ENCODE measurements at regions not wholly inside any gene's neighbourhood (a gene's known extent, or its start where the extent isn't known, plus 50 kb on each side); places are given as distances from the start of the nearest gene placed in this dataset.
"Not testable (repeated sequence)": the region's sequence is repeated elsewhere in the genome, so short reads cannot be mapped to it uniquely, and the experiment has no call there.

DNA sequence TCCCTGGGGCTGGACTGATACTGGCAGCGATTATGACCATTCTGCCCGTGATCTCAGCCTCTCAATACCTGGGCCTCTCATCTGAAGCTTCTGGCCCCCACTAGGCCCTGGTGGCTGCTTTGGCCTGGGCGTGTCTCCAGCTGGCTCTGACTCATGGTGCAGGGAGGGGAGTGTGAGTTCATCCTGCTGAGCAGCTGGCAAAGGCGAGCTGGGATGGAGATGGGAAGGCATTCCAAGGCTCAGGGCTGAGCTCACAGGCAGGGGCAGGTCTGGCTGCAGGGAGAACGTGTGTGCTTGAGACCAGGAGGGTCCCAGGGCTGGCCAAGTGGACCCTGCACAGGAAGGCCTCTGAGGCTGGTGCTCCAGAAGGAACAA lies 221.8 kb downstream of the TMEM121 start:
- peak in 1 of 4 donors; percentile 46 for DNase-seq
- peak; percentile 53 for ATAC-seq
- H3K36me3 ChIP-seq = no peaks in the 10 kb centered on the region
- H3K27me3 ChIP-seq = peaks cover 0 to 9% of the 10 kb centered on the region in 2 donors
- no peaks in the 10 kb centered on the region for H3K4me1 ChIP-seq
- no peaks in the 10 kb centered on the region for H3K9me3 ChIP-seq
- intact Hi-C loops (cut with DNase I) = no loop called here
- H3K4me3 ChIP-seq = no peak overlapping the region
- TF ChIP-seq, protein P1, sequence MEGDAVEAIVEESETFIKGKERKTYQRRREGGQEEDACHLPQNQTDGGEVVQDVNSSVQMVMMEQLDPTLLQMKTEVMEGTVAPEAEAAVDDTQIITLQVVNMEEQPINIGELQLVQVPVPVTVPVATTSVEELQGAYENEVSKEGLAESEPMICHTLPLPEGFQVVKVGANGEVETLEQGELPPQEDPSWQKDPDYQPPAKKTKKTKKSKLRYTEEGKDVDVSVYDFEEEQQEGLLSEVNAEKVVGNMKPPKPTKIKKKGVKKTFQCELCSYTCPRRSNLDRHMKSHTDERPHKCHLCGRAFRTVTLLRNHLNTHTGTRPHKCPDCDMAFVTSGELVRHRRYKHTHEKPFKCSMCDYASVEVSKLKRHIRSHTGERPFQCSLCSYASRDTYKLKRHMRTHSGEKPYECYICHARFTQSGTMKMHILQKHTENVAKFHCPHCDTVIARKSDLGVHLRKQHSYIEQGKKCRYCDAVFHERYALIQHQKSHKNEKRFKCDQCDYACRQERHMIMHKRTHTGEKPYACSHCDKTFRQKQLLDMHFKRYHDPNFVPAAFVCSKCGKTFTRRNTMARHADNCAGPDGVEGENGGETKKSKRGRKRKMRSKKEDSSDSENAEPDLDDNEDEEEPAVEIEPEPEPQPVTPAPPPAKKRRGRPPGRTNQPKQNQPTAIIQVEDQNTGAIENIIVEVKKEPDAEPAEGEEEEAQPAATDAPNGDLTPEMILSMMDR (IDR thresholded peaks at IDR 0.05) = no peak
- no peak overlapping the region for H3K27ac ChIP-seq

DNA sequence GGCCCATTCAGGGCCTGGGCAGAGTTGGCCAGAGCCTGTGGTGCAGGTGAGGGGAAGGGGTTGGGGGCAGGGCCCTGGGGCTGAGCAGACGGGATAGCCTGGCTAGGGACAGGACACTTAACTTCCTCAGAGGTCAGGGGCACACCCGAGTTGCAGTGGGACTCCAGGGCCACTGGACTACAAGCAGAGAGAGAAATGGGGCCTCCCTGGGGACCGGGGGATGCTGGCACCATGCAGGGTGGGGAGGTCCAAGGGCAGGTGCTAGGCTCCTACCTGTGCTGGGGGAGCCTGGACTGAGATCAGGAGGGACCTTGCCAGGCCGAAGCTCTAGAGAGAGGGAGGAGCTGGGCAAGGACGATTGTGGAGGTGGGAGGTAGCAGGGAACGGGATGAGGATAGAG lies 222.3 kb downstream of the TMEM121 start:
- peak in 1 of 4 donors; percentile 34 for DNase-seq
- ATAC-seq; H3K9me3 ChIP-seq; H3K4me3 ChIP-seq; H3K27ac ChIP-seq; intact Hi-C loops (cut with DNase I); H3K36me3 ChIP-seq; H3K4me1 ChIP-seq; H3K27me3 ChIP-seq: not testable (repeated sequence)

DNA sequence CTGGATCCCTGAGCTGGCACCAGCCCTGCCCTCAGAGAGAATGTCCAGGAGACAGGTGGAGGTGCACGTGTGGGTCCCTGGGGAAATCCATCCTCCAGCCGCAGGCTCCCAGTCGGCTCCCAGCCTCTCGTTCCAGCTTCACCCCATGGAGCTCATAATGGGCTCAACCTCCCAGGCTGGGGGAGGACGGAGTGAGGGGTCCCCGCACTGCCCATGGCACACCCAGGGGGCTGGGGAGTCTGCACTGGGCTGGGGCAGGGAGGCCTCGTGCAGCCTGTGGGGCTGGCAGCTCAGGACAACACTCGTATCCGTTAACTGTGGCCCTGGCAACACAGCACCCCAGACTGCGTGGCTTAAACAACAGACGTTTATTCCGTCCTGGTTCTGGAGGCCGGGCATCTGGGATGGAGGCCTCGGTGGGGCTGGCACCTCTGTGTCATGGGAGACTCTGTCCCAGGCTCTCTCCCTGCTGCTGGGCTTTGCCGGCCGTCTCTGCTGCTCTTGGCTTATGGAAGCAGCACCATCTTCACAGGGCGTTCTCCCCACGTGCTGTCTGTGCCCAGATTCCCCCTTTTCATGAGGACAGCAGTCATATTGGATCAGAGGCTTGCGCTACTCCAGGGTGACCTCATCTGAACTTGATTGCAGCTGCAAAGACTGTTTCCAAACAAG lies 223.6 kb downstream of the TMEM121 start:
- DNase-seq = peak in 1 of 4 donors; percentile 64
- H3K27ac ChIP-seq; intact Hi-C loops (cut with DNase I); H3K27me3 ChIP-seq; H3K4me3 ChIP-seq; H3K36me3 ChIP-seq; H3K9me3 ChIP-seq; ATAC-seq; H3K4me1 ChIP-seq: not testable (repeated sequence)

DNA sequence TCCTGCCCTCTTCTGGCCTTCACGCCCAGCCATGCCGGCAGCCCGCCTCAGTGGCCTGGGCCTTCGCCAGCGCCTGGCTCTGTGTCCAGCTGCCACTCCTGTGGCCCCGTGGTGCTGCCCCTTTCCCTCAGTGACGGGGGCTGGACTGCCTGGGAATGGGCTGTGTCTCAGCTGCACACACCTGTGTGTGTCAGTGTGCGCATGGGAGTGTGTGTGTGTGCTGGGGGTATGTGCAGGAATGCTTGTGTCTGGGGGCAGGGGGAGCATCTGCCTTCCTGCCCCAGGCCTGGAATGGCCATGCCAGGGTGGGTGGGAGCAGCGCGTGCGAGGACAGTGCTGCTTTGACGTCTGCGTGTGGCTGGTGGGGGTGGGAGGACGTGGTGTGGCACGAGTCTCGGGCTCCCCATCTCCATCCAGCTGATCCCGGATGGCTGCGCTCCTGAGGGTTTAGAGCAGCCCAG lies 224.9 kb downstream of the TMEM121 start:
- H3K27ac ChIP-seq; intact Hi-C loops (cut with DNase I); H3K4me3 ChIP-seq; H3K27me3 ChIP-seq; ATAC-seq; H3K36me3 ChIP-seq; H3K4me1 ChIP-seq; H3K9me3 ChIP-seq: not testable (repeated sequence)
- peak in 1 of 4 donors; percentile 53 for DNase-seq

DNA sequence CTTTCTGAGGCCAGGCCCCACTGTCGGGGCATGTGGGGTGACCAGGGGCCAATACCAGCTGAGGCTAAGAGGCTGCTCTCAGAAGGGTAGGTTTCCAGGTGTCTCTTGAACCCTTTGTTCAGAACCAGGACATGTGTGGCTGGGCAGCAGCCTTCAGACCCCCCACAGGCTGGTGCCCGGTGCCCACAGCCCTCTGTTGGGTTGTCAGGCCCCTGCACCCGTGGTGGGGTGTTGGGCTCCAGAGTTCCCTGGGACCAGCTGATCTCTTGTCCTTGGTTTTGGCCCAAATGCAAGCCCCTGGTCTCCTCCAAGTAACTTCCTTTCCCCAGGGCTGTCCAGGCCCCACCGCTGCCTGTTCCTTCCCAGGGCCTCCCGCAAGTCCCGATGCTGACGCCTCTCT lies 226.0 kb downstream of the TMEM121 start:
- ATAC-seq = not testable (repeated sequence)

DNA sequence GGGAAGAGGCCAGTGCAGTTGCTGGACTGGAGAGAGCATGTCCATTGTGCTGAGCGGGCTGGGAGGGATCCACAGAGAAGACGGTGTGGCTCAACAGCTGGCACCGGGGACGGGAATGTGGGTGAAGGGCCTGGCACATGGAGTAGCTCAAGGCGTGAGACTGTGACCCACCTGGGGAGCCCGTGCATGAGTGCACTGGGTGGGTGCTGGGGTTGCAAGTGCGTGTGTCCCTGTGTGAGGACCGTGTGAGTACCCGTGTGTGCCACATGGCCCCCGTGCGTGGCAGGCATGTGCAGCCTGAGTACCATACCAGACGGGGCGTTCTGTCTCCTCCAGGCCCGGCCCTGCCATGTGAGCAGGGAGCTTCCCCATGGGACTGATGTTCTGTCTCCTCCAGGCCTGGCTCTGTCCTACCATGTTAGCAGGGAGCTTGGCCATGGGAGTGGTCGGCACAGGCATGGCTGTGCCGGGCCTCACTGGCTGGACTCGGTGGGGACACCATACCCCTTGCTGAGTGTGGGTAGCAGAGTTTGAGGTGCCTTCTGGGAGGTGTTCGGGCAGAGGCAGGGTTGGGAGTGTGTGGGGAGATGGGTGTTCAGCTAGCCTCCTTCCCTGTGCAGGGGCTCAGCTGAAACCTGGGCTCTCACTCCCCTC lies 234.4 kb downstream of the TMEM121 start:
- H3K9me3 ChIP-seq = no peaks in the 10 kb centered on the region
- ATAC-seq (no peak), DNase-seq (peak in 1 of 4 donors; percentile 47)
- H3K27me3 ChIP-seq = peaks cover 0 to 5% of the 10 kb centered on the region in 2 donors
- H3K4me3 ChIP-seq = no peak overlapping the region
- no peak overlapping the region for H3K27ac ChIP-seq
- intact Hi-C loops (cut with DNase I) = no loop called here
- H3K36me3 ChIP-seq = no peaks in the 10 kb centered on the region
- TF ChIP-seq, protein P1 (IDR thresholded peaks at IDR 0.05) = no peak
- H3K4me1 ChIP-seq = no peaks in the 10 kb centered on the region

More for the DNA sequence above, 226.0 kb downstream of the TMEM121 start:
- H3K4me3 ChIP-seq; H3K36me3 ChIP-seq; H3K4me1 ChIP-seq; H3K9me3 ChIP-seq; H3K27ac ChIP-seq; H3K27me3 ChIP-seq; intact Hi-C loops (cut with DNase I): not testable (repeated sequence)
- peak in 1 of 4 donors; percentile 22 for DNase-seq

DNA sequence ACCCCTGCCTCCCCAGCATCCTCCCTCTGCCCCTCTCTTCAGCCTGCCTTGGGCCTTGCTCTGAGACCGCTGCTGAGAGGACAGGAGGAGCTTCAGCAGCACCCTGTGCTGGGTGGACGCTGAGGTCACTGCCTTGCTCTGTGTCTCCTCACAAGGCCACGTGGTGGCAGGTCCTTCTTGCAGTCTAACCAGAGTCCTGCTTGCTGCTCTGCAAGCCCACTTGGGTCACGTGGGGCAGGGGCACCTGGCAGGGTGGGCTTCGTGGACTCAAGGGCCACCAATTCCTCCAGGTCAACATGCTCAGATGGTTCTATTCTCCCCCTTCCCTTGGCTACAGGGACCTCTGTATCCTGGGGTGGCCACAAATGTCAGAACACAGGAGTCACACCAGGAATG lies 235.0 kb downstream of the TMEM121 start:
- H3K27ac ChIP-seq; intact Hi-C loops (cut with DNase I): not testable (repeated sequence)

More for the DNA sequence above, 235.0 kb downstream of the TMEM121 start:
- not testable (repeated sequence) for ATAC-seq, H3K4me3 ChIP-seq, H3K9me3 ChIP-seq, H3K4me1 ChIP-seq, H3K27me3 ChIP-seq, H3K36me3 ChIP-seq
- DNase-seq = peak in 1 of 4 donors; percentile 66

All from left lung (tissue), 4 donors.